WERI-Rb-1 (cell line): ENCODE measurements at regions not wholly inside any gene's neighbourhood (a gene's known extent, or its start where the extent isn't known, plus 50 kb on each side); places are given as distances from the start of the nearest gene placed in this dataset.
A peak's percentile ranks its signal among the peaks of the same experiment; 100 is the strongest.

Source experiments
- DNase-seq: peaks from one replicate; pipeline ENCODE4 v3.0.0-alpha.2; 2020
- H3K27ac ChIP-seq: fragments of 250-450 bp; sonication (Bioruptor Pico); 2 replicates; pipeline ENCODE4 v1.5.1; 2020; ENCODE audit warnings: mild to moderate bottlenecking, moderate library complexity
- H3K27me3 ChIP-seq: fragments of 250-450 bp; sonication (Bioruptor Pico); 2 replicates; pipeline ENCODE4 v1.5.1; 2021; ENCODE audit warnings: mild to moderate bottlenecking, low read depth, moderate library complexity; ENCODE audit not compliant: insufficient read depth, severe bottlenecking
- H3K36me3 ChIP-seq: fragments of 250-450 bp; sonication (Bioruptor Pico); 2 replicates; pipeline ENCODE4 v1.5.1; 2020; ENCODE audit warnings: mild to moderate bottlenecking, moderate library complexity
- H3K4me3 ChIP-seq: 2 replicates; pipeline ENCODE4 v1.5.1; 2011; ENCODE audit warnings: low read depth, mild to moderate bottlenecking, control low read depth, low read length
- H3K9me3 ChIP-seq: fragments of 250-450 bp; sonication (Bioruptor Pico); 2 replicates; pipeline ENCODE4 v1.5.1; 2021; ENCODE audit warnings: mild to moderate bottlenecking, moderate library complexity; ENCODE audit not compliant: severe bottlenecking
- CTCF ChIP-seq: IDR thresholded peaks from 2 replicates; pipeline ENCODE4 v1.5.1; 2011; ENCODE audit warnings: low read depth, mild to moderate bottlenecking, control low read depth, inconsistent platforms, low read length

GRCh38 chr5:33299621-33300208 lies 141.1 kb upstream of the TARS1 start:
- no peaks in the 10 kb centered on the region for H3K36me3 ChIP-seq
- no peaks in the 10 kb centered on the region for H3K9me3 ChIP-seq
- DNase-seq: no peak
- H3K4me3 ChIP-seq: no peak overlapping the region
- TF ChIP-seq CTCF: peak; percentile 37; the same call in 1 of the 2 replicates
- H3K27me3 ChIP-seq: peaks cover 71% of the 10 kb centered on the region
- H3K27ac ChIP-seq: no peak overlapping the region

- no peak for DNase-seq
- H3K9me3 ChIP-seq: no peaks in the 10 kb centered on the region
- H3K27ac ChIP-seq: no peak overlapping the region
- no peak overlapping the region for H3K4me3 ChIP-seq
- H3K27me3 ChIP-seq: peaks cover 70% of the 10 kb centered on the region
- TF ChIP-seq CTCF: no peak
- no peaks in the 10 kb centered on the region for H3K36me3 ChIP-seq
Observed at GRCh38 chr5:33300209-33300742, 140.5 kb upstream of the TARS1 start.

GRCh38 chr5:33303579-33304095 lies 137.1 kb upstream of the TARS1 start:
- Histone ChIP-seq H3K27ac (no peak overlapping the region), H3K9me3 (no peaks in the 10 kb centered on the region)
- no peak for TF ChIP-seq CTCF

GRCh38 chr5:33304601-33305000 lies 136.2 kb upstream of the TARS1 start:
- DNase-seq: no peak
- Histone ChIP-seq H3K36me3 (no peaks in the 10 kb centered on the region), H3K27ac (no peak overlapping the region), H3K27me3 (peaks cover 72% of the 10 kb centered on the region), H3K9me3 (no peaks in the 10 kb centered on the region), H3K4me3 (no peak overlapping the region)
- no peak for TF ChIP-seq CTCF

More at GRCh38 chr5:33303579-33304095, 137.1 kb upstream of the TARS1 start:
- Histone ChIP-seq H3K36me3 (no peaks in the 10 kb centered on the region), H3K4me3 (no peak overlapping the region), H3K27me3 (peaks cover 77% of the 10 kb centered on the region)
- DNase-seq: no peak

- no peak for DNase-seq
- Histone ChIP-seq H3K4me3 (no peak overlapping the region), H3K9me3 (no peaks in the 10 kb centered on the region), H3K27me3 (peaks cover 72% of the 10 kb centered on the region), H3K27ac (no peak overlapping the region), H3K36me3 (no peaks in the 10 kb centered on the region)
- TF ChIP-seq CTCF: no peak
Observed at GRCh38 chr5:33305572-33305971, 135.2 kb upstream of the TARS1 start.
